ENCODE measurements at regions not wholly inside any gene's neighbourhood (a gene's known extent, or its start where the extent isn't known, plus 50 kb on each side); places are given as distances from the start of the nearest gene placed in this dataset.

GRCh38 chr10:3530783-3531645 is 254.0 kb downstream of the KLF6 start:
- TF ChIP-seq TAF1 (IDR thresholded peaks at IDR 0.05; ENCODE audit: borderline replicate concordance, insufficient read depth, low read length), result no peak
- TF ChIP-seq, protein P1, sequence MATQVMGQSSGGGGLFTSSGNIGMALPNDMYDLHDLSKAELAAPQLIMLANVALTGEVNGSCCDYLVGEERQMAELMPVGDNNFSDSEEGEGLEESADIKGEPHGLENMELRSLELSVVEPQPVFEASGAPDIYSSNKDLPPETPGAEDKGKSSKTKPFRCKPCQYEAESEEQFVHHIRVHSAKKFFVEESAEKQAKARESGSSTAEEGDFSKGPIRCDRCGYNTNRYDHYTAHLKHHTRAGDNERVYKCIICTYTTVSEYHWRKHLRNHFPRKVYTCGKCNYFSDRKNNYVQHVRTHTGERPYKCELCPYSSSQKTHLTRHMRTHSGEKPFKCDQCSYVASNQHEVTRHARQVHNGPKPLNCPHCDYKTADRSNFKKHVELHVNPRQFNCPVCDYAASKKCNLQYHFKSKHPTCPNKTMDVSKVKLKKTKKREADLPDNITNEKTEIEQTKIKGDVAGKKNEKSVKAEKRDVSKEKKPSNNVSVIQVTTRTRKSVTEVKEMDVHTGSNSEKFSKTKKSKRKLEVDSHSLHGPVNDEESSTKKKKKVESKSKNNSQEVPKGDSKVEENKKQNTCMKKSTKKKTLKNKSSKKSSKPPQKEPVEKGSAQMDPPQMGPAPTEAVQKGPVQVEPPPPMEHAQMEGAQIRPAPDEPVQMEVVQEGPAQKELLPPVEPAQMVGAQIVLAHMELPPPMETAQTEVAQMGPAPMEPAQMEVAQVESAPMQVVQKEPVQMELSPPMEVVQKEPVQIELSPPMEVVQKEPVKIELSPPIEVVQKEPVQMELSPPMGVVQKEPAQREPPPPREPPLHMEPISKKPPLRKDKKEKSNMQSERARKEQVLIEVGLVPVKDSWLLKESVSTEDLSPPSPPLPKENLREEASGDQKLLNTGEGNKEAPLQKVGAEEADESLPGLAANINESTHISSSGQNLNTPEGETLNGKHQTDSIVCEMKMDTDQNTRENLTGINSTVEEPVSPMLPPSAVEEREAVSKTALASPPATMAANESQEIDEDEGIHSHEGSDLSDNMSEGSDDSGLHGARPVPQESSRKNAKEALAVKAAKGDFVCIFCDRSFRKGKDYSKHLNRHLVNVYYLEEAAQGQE (IDR thresholded peaks at IDR 0.05; ENCODE audit: insufficient read depth in 1 of 2, low read depth in 2 of 2, low read length in 2 of 2), result no peak
